Astrocyte of the cerebellum (primary cell): ENCODE measurements at regions not wholly inside any gene's neighbourhood (a gene's known extent, or its start where the extent isn't known, plus 50 kb on each side); places are given as distances from the start of the nearest gene placed in this dataset.

Source experiments
- DNase-seq: peaks from one replicate; pipeline ENCODE4 v3.0.0-alpha.2; 2011; ENCODE audit warnings: low read depth
- H3K4me3 ChIP-seq: 2 replicates; pipeline ENCODE4 v1.5.1; 2011; ENCODE audit warnings: mild to moderate bottlenecking, low read depth, low read length, moderate library complexity
- in situ Hi-C: cut with HindIII; loops from 2 replicates; pipeline ENCODE4 v1.10.0; 2017; ENCODE audit warnings: low sequenced_read_pairs
- TF ChIP-seq, protein P1 (sequence below): IDR thresholded peaks from 2 replicates; pipeline ENCODE4 v1.5.1; 2012; ENCODE audit warnings: low read length, low read depth, moderate library complexity, mild to moderate bottlenecking; ENCODE audit errors: missing control alignments

DNA sequence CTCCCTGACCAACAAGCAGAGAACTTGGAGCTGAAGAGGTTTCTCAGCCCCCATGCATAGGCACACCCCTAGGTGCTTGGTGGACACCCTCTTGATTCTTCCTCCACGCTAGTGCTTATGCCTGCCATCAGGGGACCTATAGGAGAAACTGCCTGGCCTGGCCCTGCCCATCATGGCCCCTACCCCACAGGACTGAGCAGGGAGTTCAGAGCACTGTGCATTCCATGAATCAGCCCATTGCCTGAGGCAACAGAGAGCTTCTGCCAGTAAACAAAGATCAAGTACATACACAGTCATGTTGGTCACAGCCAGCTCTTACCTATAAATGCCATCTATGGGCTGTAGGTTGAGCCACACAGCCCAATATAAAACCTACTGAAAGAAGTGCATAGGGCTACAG is 99.1 kb upstream of the EDNRA start:
- in situ Hi-C loops = no loop called here
- no peak for DNase-seq
- TF ChIP-seq, protein P1, sequence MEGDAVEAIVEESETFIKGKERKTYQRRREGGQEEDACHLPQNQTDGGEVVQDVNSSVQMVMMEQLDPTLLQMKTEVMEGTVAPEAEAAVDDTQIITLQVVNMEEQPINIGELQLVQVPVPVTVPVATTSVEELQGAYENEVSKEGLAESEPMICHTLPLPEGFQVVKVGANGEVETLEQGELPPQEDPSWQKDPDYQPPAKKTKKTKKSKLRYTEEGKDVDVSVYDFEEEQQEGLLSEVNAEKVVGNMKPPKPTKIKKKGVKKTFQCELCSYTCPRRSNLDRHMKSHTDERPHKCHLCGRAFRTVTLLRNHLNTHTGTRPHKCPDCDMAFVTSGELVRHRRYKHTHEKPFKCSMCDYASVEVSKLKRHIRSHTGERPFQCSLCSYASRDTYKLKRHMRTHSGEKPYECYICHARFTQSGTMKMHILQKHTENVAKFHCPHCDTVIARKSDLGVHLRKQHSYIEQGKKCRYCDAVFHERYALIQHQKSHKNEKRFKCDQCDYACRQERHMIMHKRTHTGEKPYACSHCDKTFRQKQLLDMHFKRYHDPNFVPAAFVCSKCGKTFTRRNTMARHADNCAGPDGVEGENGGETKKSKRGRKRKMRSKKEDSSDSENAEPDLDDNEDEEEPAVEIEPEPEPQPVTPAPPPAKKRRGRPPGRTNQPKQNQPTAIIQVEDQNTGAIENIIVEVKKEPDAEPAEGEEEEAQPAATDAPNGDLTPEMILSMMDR = no peak
- H3K4me3 ChIP-seq = no peak overlapping the region

GRCh38 chr4:147388018-147388417 is 92.9 kb upstream of the EDNRA start:
- TF ChIP-seq, protein P1 = no peak
- in situ Hi-C loops = no loop called here
- DNase-seq = no peak
- H3K4me3 ChIP-seq = no peak overlapping the region

DNA sequence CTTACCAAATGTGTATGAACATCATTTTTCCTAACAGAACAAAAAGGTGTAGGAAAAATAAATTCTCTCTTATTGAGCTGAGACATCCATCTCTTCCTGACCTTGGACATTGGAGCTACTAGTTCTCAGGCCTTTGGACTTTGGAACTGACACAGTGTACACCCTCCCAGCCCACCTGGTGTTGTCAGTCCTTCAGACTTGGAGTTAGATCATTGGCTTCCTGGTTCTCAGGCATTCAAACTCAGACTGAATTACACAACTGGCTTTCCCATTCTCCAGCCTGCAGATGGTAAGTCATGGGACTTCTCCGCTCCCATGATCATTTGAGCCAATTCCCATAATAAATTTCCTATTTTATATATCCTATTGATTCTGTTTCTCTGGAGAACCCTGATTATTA is 84.8 kb upstream of the EDNRA start:
- no peak overlapping the region for H3K4me3 ChIP-seq
- TF ChIP-seq, protein P1 = no peak
- DNase-seq = no peak
- in situ Hi-C loops = no loop called here

GRCh38 chr4:147398556-147398955 is 82.3 kb upstream of the EDNRA start:
- in situ Hi-C loops = no loop called here
- TF ChIP-seq, protein P1 = no peak

DNA sequence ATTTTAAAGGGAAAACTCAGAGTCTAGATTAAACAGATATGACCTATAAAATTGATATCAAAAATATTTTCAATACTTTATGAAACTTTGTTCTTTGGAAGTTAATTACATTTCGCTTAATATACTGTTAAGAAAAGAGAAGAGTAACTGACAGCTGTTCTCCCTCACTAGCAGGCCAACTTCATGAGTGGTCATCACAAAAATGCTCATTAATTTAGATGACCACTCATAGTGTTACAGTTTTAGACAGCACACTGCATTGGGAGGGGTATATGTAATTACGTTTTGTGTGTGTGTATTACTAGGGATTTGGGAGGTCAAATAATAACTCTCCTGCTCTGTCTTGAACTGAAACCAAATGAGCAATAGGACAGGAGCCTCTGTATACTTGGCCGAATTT is 80.2 kb upstream of the EDNRA start:
- no peak for DNase-seq
- H3K4me3 ChIP-seq = no peak overlapping the region
- in situ Hi-C loops = no loop called here
- TF ChIP-seq, protein P1 = no peak

More at GRCh38 chr4:147398556-147398955, 82.3 kb upstream of the EDNRA start:
- no peak for DNase-seq
- H3K4me3 ChIP-seq = no peak overlapping the region

GRCh38 chr4:147401221-147401620 is 79.7 kb upstream of the EDNRA start:
- H3K4me3 ChIP-seq = no peak overlapping the region
- in situ Hi-C loops = no loop called here
- DNase-seq = no peak
- TF ChIP-seq, protein P1 = no peak
